Smooth muscle cell of the brain vasculature (primary cell): ENCODE measurements at regions not wholly inside any gene's neighbourhood (a gene's known extent, or its start where the extent isn't known, plus 50 kb on each side); places are given as distances from the start of the nearest gene placed in this dataset.
"Not testable (repeated sequence)": the region's sequence is repeated elsewhere in the genome, so short reads cannot be mapped to it uniquely, and the experiment has no call there.

Experiments used
- DNase-seq: peaks from one replicate; pipeline ENCODE4 v3.0.0-alpha.2; 2012; ENCODE audit warnings: low read depth, low spot score

DNA sequence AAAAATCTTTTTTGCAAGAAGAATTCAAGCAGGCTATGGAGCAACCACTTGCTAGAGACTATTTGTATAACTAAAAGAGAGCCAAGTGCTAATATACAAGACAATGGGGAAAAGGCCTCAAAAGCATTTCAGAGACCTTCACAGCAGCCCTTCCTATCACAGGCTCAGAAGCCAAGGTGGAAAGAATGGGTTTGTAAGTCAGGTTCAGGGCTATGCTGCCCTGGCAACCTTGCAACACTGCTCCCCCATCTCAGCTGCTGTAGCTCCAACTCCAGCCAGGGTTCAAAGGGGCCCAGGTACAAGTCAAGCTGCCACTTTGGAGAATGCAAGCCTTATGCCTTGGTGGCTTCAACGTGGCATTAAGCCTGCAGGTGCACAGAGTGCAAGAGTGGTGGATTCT is 253.7 kb upstream of the C1QTNF3 start:
- DNase-seq = not testable (repeated sequence)

- not testable (repeated sequence) for DNase-seq
These were observed 286.2 kb upstream of the C1QTNF3 start for GRCh38 chr5:34329201-34329600.

DNA sequence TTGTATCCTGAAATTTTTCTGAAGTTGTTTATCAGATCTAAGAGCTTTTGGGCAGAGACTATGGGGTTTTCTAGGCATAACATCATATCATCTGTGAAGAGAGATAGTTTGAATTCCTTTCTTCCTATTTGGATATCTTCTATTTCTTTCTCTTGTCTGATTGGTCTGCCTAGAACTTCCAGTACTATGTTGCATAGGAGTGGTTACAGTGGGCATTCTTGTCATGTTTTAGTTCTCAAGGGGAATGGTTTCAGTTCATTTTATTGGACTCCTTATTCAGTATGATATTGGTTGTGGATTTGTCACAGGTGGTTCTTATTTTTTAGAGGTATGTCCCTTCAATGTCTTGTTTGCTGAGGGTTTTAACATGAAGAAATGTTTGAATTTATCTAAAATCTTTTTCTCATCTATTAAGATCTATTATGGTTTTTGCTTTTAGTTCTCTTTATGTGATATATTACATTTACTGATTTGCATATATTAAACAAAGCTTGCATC is 286.6 kb upstream of the C1QTNF3 start:
- not testable (repeated sequence) for DNase-seq

DNA sequence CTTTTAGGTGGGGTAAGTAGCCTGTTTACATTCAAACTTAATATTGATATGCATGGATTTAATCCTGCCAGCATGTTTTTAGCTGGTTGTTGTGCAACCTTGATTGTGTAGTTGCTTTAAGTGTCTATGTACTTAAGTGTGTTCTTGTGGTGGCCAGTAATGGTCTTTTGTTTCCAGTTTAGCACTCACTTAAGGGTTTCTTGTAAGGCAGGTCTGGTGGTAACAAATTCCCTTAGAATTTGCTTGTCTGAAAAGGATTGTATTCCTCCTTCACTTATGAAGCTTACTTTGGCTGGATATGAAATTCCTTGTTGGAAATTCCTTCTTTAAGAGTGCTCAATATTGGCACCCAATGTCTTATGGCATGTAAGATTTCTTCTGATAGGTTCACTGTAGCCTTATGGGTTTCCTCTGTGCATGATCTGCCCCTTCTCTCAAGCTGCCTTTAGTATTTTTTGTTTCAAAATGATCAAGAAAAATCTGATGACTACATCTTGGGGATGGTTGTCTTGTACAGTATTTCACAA is 289.0 kb upstream of the C1QTNF3 start:
- DNase-seq = not testable (repeated sequence)

DNA sequence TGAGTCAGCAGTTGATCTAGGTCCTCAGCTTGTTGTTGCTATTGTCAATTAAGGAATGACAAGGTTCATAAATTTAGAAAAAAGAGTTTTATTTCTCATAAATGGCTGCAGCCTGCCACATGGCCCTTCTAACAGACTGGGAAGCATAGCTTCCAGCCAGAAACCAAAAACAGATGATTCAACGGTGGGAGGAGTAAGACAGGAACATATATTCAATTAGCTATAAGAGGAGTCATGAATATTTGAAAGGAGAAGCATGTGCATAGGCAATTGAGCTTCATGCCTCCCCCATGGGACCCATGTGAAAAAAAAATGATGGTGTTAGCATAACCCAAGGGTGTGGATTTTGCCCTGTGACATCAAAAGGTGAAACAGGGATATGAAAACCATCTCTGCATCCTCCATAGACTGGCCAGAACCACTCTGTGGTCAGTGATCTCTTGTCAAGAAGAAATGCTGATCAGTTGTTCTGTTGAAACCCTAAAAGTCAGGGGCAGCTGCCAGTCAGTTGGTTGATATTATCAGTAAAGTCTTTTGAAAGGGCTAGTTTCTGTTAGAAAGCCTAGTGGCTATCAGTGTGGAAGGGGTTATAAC is 296.5 kb upstream of the C1QTNF3 start:
- not testable (repeated sequence) for DNase-seq

DNA sequence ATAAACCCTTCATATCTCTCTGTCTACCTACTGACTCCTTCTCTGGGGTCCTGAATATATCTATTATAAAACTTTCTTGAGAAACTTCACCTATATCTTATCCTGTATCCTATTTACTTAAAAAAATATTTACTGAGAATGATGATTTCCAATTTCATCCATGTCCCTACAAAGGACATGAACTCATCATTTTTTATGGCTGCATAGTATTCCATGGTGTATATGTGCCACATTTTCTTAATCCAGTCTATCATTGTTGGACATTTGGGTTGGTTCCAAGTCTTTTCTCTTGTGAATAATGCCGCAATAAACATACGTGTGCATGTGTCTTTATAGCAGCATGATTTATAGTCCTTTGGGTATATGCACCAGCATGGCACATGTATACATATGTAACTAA is 301.7 kb upstream of the RAI14 start:
- DNase-seq = not testable (repeated sequence)

DNA sequence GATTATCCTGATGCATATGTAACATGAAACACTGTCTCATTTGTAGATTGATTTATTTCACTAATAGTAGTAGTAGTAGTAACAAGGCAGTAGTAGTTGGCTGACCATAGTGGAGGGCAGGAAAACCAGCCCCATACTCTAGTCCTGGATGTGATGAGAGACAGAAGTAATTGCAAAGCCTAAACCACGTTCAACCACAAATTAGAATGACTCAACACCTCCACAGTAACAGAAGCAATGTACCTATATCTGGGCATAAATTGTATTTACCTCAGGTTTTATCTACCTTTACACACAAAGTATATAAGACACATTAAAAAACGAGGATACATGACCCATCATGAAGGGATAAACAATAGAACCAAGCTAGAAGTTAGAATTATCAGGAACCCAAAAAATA is 284.7 kb upstream of the RAI14 start:
- not testable (repeated sequence) for DNase-seq

- not testable (repeated sequence) for DNase-seq
These were observed 284.3 kb upstream of the RAI14 start for GRCh38 chr5:34371817-34372216.

DNA sequence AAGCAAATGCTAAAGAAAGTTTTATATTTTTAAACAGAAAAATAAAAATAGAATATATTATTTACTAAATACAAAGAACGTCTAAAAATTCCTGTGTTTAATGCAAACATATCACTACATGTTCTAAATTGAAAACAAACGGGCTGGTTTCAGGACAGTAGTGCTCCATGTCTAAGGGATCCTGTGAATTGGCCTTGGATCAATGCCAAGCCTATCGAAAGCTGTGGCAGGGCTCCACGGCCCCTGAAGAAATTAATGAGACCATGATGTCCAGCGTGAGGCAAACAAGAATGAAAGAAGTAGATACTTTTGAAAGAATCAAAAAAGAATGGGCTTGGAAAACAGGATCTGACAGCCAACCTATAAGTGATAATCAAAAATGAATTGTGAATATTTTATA is 283.4 kb upstream of the RAI14 start:
- not testable (repeated sequence) for DNase-seq

GRCh38 chr5:34377651-34378050 is 278.5 kb upstream of the RAI14 start:
- not testable (repeated sequence) for DNase-seq

DNA sequence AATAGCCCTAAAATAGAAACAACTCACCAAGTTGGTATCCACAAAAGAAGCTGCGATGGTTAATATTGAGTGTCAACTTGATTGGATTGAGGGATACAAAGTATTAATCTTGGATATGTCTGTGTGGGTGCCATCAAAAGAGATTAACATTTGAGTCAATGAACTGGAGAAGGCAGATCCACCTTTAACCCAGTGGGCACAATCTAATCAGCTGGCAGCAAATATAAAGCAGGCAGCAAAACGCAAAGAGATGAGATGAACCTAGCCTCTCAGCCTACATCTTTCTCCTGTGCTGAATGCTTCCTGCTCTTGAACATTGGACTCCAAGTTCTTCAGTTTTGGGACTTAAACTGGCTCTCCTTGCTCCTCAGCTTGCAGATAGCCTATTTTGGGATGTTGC is 277.6 kb upstream of the RAI14 start:
- not testable (repeated sequence) for DNase-seq

- DNase-seq = not testable (repeated sequence)
These were observed 267.4 kb upstream of the RAI14 start for GRCh38 chr5:34388754-34389153.

DNA sequence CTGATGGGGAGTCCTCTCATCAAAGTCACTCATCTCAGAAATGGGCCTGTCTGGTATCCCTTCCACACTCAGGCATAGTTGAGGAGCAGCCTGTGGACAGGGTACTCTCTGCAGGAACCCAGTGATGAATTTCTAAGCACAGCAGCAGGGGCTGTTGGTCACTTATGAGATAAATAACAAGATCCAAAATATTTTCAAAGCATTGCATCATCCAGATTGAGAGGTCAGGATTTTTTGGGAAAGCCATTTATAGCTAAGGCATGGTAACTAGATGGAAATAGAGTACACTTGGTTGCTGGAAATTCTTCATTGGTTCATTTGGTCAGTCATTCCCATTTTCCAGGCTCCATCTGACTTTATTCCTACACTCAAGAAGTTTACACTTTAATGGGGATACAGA is 246.8 kb upstream of the RAI14 start:
- DNase-seq = no peak

DNA sequence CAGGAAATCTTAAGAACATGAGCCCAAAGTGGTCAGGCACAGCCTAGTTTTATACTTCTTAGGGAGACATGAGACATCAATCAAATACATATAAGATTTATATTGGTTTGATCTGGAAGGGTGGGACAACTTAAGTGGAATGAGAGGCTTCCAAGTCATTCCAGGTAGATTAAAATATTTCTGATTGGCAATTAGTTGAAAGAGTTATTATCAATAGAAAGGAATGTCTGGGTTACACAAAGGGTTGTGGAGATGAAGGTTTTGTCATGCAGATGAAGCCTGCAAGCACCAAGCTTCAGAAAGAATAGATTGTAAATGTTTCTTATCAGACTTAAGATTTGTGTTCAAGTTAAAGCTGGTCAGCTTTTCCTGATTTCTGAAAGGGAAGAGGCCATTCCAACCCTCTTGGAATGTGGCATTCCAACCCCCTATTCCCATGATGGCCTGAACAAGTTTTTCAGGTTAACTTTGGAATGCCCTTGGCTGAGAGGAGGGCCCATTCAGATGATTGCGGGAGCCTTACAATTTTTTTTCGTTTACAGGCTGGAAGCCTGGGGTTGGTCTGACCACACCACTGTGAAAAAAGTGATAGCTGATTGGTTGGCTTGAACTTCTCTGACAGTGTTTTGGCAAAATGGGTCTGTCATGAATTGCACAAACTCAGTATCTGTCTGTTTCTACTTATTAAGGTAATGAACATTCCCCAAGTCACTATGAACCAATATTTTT is 245.6 kb upstream of the RAI14 start:
- no peak for DNase-seq

DNA sequence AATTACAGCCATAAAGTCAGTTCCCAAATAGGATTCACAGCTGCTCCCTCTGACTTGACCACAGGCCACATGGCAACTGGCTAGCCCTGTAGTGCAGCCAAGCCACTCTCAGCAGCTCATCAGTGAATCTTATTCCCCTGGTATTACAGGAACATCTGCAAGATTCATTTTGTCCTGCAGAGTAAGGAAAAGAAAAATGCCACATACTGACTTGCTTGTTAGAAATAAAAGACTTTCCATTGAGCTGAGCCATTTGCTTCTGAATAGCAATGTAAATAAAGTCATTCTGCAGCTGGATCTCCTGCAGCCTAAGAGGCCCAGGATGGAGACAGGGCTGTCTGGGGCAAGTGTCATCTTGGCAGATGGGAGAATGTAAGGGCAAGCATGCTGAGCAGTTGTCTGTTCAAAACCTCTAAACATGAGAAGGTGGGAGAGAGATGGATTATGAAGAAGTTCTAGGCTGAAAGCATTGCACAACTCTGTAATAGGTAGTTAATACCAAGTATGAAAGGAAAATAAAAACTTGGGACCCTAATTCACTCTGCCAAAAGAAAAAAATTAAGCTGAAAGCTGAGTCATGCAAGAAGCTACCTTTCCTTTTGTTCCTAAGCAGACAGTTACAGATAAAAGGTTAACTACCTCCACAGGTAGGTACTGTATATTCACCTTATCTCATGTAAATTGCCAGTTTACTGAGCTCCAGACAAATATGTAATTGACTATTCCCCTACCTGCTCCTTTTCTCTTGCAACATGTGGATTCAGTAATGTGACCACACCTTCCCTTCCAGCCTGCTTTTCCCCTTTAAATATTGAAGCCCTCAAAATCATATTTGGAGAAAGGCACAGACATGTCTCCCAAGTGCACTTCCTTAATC is 244.4 kb upstream of the RAI14 start:
- DNase-seq = peak; percentile 40

- DNase-seq = no peak
These were observed 243.4 kb upstream of the RAI14 start for GRCh38 chr5:34412736-34413135.

DNA sequence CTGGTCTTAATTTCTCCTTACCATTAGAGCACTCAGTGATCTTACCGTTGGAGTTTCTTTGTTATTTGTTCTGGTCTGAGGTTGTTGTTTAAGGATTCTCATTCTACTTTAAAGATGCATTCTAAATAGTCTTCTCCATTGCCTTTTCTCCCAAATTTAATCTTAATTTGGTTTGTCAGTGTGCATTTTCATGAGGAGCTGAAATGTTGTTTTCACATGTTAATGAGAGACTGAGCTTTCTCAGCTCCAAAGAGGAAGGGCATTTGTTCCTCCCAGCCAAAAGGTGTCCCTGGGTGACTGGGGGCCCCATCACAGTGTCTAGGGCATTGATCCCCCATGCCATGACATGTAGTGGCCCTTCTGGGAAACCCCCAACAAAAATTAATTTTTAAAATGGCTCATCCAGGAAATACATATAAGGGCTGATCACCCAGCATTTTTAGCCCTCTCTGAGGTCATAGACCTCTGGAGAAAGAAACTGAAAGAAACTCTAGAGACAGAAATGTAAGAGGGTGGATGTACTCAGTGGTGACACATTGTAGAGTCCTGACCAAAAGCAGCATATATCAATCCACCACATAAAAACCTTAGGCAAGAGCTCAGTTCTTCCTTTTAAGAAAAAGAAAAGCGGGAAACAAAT is 240.4 kb upstream of the RAI14 start:
- no peak for DNase-seq

DNA sequence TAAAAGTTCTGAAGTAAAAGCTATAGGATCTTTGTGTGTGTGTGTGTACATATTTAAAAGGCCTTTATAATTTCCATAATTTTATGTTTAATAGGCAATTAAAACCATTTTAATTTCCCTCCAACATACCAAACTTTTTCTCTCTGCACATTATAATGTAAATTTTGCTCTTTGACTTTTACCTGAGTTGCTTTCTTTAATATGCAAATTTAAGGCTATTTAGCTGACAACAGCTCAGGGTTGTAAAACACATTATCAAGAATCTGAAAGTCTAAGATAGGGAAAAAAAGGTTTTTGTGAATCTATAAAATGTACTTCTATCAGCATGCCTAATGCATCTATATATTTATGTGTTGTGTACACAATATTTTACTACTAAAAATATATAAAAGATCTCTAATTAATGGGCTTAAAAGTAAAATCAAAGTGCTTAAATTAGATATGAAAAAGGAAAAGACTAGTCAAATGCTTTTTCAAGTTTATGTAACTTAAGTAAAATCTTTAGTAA is 239.6 kb upstream of the RAI14 start:
- DNase-seq = no peak

- not testable (repeated sequence) for DNase-seq
These were observed 235.9 kb upstream of the RAI14 start for GRCh38 chr5:34420191-34420590.

DNA sequence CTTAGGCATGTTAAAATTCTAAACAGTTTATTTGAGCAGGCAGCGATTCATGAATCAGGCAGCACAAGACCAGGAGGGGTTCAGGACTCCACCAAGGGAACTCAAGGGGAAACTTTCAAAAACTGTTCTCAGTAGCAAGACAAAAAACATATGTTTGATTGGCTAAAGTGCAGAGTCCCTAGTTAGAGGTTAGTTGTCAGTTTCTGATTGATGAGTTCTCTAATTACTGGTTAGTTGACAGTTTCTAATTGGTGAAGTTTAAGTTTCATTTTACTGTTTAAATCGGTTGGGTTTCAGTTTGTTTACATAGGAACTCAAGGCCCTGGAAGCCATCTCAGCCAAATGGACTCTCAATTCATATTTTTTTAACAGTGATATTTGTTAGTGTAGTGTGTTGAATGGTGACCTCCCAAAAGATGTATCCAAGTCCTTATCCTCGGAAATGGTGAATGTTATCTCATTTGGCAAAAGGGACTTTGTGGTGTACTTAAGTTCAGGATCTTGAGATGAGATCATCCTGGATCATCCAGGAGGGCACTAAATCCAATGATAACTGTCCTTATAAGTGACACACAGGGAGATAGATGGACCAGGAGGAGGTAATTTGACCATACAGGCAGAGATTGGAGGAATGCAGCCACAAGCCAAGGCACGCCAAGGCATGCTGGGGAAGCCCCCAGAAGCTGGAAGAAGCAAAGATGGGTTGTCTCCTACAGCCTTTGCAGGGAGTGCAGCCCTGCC is 219.2 kb upstream of the RAI14 start:
- DNase-seq = no peak

DNA sequence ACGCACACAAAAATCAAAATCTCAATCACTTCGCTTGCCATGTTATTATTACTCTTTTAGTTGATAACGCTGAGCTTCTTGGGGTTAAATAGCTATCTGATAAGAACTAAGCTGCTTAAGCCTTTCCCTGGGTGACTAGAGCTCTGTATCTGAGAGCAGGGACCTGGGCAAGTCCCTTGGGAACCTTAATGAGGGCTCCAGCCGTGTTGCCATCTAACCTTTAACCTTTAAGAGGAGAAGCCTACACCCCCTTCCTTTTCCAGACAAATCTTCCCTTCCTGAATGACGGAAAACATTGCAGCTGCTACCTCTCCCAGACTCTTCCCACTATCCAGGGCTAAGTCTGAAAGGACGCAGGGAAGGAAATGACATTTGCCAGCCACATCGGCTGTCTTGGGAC is 216.5 kb upstream of the RAI14 start:
- DNase-seq = no peak
